ENCODE measurements at regions not wholly inside any gene's neighbourhood (a gene's known extent, or its start where the extent isn't known, plus 50 kb on each side); places are given as distances from the start of the nearest gene placed in this dataset.

GRCh38 chr5:65070026-65070425, 301.3 kb downstream of the CWC27 start:
- TF ChIP-seq ZNF560 (tag by site-specific recombination; IDR thresholded peaks at IDR 0.05; ENCODE audit: borderline replicate concordance) (no peak), ZNF76 (tag by site-specific recombination; IDR thresholded peaks at IDR 0.05; ENCODE audit: borderline replicate concordance, low read depth) (no peak), ZNF704 (tag by site-specific recombination; IDR thresholded peaks at IDR 0.05) (no peak), YY1 (tag by site-specific recombination; IDR thresholded peaks at IDR 0.05) (no peak)
- TF ChIP-seq, protein P1, sequence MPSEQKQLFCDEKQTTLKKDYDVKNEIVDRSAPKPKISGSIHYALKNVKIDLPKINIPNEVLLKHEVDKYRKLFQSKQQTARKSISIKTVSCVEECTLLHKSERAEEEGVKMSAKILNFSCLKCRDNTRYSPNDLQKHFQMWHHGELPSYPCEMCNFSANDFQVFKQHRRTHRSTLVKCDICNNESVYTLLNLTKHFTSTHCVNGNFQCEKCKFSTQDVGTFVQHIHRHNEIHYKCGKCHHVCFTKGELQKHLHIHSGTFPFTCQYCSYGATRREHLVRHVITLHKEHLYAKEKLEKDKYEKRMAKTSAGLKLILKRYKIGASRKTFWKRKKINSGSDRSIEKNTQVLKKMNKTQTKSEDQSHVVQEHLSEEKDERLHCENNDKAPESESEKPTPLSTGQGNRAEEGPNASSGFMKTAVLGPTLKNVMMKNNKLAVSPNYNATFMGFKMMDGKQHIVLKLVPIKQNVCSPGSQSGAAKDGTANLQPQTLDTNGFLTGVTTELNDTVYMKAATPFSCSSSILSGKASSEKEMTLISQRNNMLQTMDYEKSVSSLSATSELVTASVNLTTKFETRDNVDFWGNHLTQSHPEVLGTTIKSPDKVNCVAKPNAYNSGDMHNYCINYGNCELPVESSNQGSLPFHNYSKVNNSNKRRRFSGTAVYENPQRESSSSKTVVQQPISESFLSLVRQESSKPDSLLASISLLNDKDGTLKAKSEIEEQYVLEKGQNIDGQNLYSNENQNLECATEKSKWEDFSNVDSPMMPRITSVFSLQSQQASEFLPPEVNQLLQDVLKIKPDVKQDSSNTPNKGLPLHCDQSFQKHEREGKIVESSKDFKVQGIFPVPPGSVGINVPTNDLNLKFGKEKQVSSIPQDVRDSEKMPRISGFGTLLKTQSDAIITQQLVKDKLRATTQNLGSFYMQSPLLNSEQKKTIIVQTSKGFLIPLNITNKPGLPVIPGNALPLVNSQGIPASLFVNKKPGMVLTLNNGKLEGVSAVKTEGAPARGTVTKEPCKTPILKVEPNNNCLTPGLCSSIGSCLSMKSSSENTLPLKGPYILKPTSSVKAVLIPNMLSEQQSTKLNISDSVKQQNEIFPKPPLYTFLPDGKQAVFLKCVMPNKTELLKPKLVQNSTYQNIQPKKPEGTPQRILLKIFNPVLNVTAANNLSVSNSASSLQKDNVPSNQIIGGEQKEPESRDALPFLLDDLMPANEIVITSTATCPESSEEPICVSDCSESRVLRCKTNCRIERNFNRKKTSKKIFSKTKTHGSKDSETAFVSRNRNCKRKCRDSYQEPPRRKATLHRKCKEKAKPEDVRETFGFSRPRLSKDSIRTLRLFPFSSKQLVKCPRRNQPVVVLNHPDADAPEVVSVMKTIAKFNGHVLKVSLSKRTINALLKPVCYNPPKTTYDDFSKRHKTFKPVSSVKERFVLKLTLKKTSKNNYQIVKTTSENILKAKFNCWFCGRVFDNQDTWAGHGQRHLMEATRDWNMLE (tag by site-specific recombination; conservative IDR thresholded peaks at IDR 0.05; ENCODE audit: low read depth): no peak
